H1 (cell line): ENCODE measurements at regions not wholly inside any gene's neighbourhood (a gene's known extent, or its start where the extent isn't known, plus 50 kb on each side); places are given as distances from the start of the nearest gene placed in this dataset.

Experiments used
- CTCF ChIA-PET: fragments of 300-600 bp; sonication (Branson Sonifier 250); formaldehyde crosslinking; loops from one replicate; lab custom pipeline; 2021; ENCODE audit not compliant: partially characterized antibody; lab: Charles Lee
- POLR2A ChIA-PET: fragments of 300-600 bp; sonication (Branson Sonifier 250); formaldehyde crosslinking; loops from one replicate; lab custom pipeline; 2021; ENCODE audit warnings: inconsistent platforms; ENCODE audit not compliant: partially characterized antibody; lab: Charles Lee
- DNase-seq, 2 experiments: peaks; one replicate each; pipeline versions ENCODE4 v3.0.0 to v3.0.0-alpha.2; 2010 to 2022; ENCODE audit warnings: low spot score in 2 of 2, low read depth in 1 of 2, mixed read lengths in 1 of 2
- FAIRE-seq: peaks from 2 replicates; lab custom pipeline; 2011; peaks lifted over from hg19 to GRCh38; lab: Jason Lieb, UNC
- H2AFZ ChIP-seq: 2 replicates; pipeline ENCODE4 v1.8.1; 2012; ENCODE audit warnings: low read length, inconsistent platforms
- H2AK5ac ChIP-seq: 2 replicates; pipeline ENCODE4 v1.6.1; 2013; ENCODE audit warnings: low read depth, low read length
- H2BK120ac ChIP-seq: replicated peaks from 2 replicates; pipeline ENCODE3; 2013; ENCODE audit warnings: low read depth, low read length, inconsistent platforms
- H2BK12ac ChIP-seq: 2 replicates; pipeline ENCODE4 v1.6.1; 2013; ENCODE audit warnings: low read depth, low read length
- H2BK15ac ChIP-seq: 2 replicates; pipeline ENCODE4 v1.6.1; 2013; ENCODE audit warnings: low read length
- H2BK20ac ChIP-seq: 2 replicates; pipeline ENCODE4 v1.6.1; 2013; ENCODE audit warnings: low read length
- H2BK5ac ChIP-seq: 2 replicates; pipeline ENCODE4 v1.6.1; 2013; ENCODE audit warnings: low read depth, low read length
- H3K14ac ChIP-seq: 2 replicates; pipeline ENCODE4 v1.6.1; 2013; ENCODE audit warnings: inconsistent platforms; ENCODE audit not compliant: insufficient read length
- H3K18ac ChIP-seq: 2 replicates; pipeline ENCODE4 v1.6.1; 2013; ENCODE audit warnings: low read length; ENCODE audit errors: extremely low read depth
- H3K23ac ChIP-seq: 2 replicates; pipeline ENCODE4 v1.6.1; 2013; ENCODE audit warnings: inconsistent platforms; ENCODE audit not compliant: insufficient read length
- H3K23me2 ChIP-seq: 2 replicates; pipeline ENCODE4 v1.6.1; 2013; ENCODE audit warnings: low read depth, low read length
- H3K27ac ChIP-seq: 2 replicates; pipeline ENCODE4 v1.6.1; 2011; ENCODE audit warnings: low read depth, low read length, inconsistent platforms
- H3K27me3 ChIP-seq, 4 experiments: replicated peaks in 1 of 4; 1 replicate in 1 of 4; 2 replicates in 3 of 4; pipeline versions ENCODE4 v1.6.1 to v1.8.1; 2011 to 2013; ENCODE audit warnings: low read length in 3 of 4, mild to moderate bottlenecking in 3 of 4, inconsistent platforms in 2 of 4, mixed read lengths in 2 of 4, moderate library complexity in 1 of 4; ENCODE audit not compliant: control insufficient read depth in 3 of 4, insufficient read depth in 3 of 4; ENCODE audit errors: extremely low read depth in 1 of 4
- H3K36me3 ChIP-seq, 4 experiments: 2 replicates each; pipeline versions ENCODE4 v1.6.1 to v1.8.1; 2011 to 2013; ENCODE audit warnings: mild to moderate bottlenecking in 4 of 4, low read length in 3 of 4, moderate library complexity in 2 of 4, control low read depth in 1 of 4, inconsistent platforms in 1 of 4; ENCODE audit not compliant: insufficient read depth in 4 of 4, control insufficient read depth in 2 of 4
- H3K4ac ChIP-seq: replicated peaks from 2 replicates; pipeline ENCODE3; 2013; ENCODE audit warnings: low read length, low read depth, mixed read lengths, inconsistent platforms; ENCODE audit not compliant: insufficient read length
- H3K4me1 ChIP-seq, 4 experiments: replicated peaks in 1 of 4; 1 replicate in 1 of 4; 2 replicates in 3 of 4; pipeline versions ENCODE4 v1.6.1 to v1.8.1; 2011 to 2013; ENCODE audit warnings: low read length in 3 of 4, inconsistent platforms in 2 of 4, mixed read lengths in 1 of 4; ENCODE audit not compliant: insufficient read depth in 4 of 4, control insufficient read depth in 3 of 4
- H3K4me2 ChIP-seq, 2 experiments: 2 replicates each; pipeline versions ENCODE4 v1.6.1 to v1.8.1; 2011 to 2013; ENCODE audit warnings: low read depth in 2 of 2, low read length in 2 of 2, control low read depth in 1 of 2, inconsistent platforms in 1 of 2, mild to moderate bottlenecking in 1 of 2; ENCODE audit not compliant: insufficient read depth in 1 of 2
- H3K4me3 ChIP-seq, 4 experiments: fragments of 200-600, 300-600 bp in 1 of 4; sonication (generic), shearing (Covaris generic), sonication (Bioruptor Twin) in 1 of 4; 2 replicates each; pipeline versions ENCODE4 v1.5.1 to v1.8.1; 2011 to 2016; ENCODE audit warnings: low read length in 4 of 4, low read depth in 3 of 4, control low read depth in 2 of 4, inconsistent platforms in 2 of 4, mild to moderate bottlenecking in 2 of 4, mixed read lengths in 1 of 4, moderate library complexity in 1 of 4; ENCODE audit not compliant: insufficient read depth in 2 of 4; ENCODE audit errors: extremely low read depth in 1 of 4
- H3K56ac ChIP-seq: replicated peaks from 2 replicates; pipeline ENCODE3; 2013; ENCODE audit warnings: low read depth, mild to moderate bottlenecking, mixed read lengths, low read length, inconsistent platforms; ENCODE audit not compliant: insufficient read length
- H3K79me1 ChIP-seq: 2 replicates; pipeline ENCODE4 v1.6.1; 2013; ENCODE audit warnings: low read depth, low read length, control low read depth
- H3K79me2 ChIP-seq, 2 experiments: 2 replicates each; pipeline versions ENCODE4 v1.6.1 to v1.8.1; 2012 to 2013; ENCODE audit warnings: low read length in 2 of 2, mild to moderate bottlenecking in 2 of 2, inconsistent platforms in 1 of 2; ENCODE audit not compliant: insufficient read depth in 2 of 2, control insufficient read depth in 1 of 2
- H3K9ac ChIP-seq, 4 experiments: replicated peaks in 1 of 4; 1 replicate in 1 of 4; 2 replicates in 3 of 4; pipeline versions ENCODE4 v1.6.1 to v1.8.1; 2011 to 2013; ENCODE audit warnings: low read depth in 3 of 4, low read length in 3 of 4, control low read depth in 2 of 4, mild to moderate bottlenecking in 2 of 4, moderate library complexity in 2 of 4, inconsistent platforms in 1 of 4; ENCODE audit errors: extremely low read depth in 1 of 4
- H3K9me3 ChIP-seq, 2 experiments: 2 replicates each; pipeline versions ENCODE4 v1.6.1 to v1.8.1; 2012 to 2013; ENCODE audit warnings: mild to moderate bottlenecking in 2 of 2, moderate library complexity in 2 of 2, control low read depth in 1 of 2, inconsistent platforms in 1 of 2, low read depth in 1 of 2, low read length in 1 of 2, mixed read lengths in 1 of 2; ENCODE audit not compliant: insufficient read depth in 2 of 2
- H4K20me1 ChIP-seq, 2 experiments: replicated peaks in 1 of 2; 2 replicates each; pipeline versions ENCODE3 to v1.8.1; 2011 to 2013; ENCODE audit warnings: inconsistent platforms in 2 of 2, low read length in 2 of 2, mild to moderate bottlenecking in 1 of 2; ENCODE audit not compliant: insufficient read depth in 2 of 2, control insufficient read depth in 1 of 2
- H4K5ac ChIP-seq: 2 replicates; pipeline ENCODE4 v1.6.1; 2013; ENCODE audit warnings: low read length, low read depth, mixed read lengths, inconsistent platforms; ENCODE audit not compliant: insufficient read length
- H4K8ac ChIP-seq: 2 replicates; pipeline ENCODE4 v1.8.0; 2013; ENCODE audit warnings: mild to moderate bottlenecking, moderate library complexity, low read length, inconsistent platforms; ENCODE audit not compliant: insufficient read depth; ENCODE audit errors: extremely low read depth
- H4K91ac ChIP-seq: replicated peaks from 2 replicates; pipeline ENCODE3; 2013; ENCODE audit warnings: low read length, mixed read lengths, inconsistent platforms; ENCODE audit not compliant: insufficient read length
- ATF3 ChIP-seq: IDR thresholded peaks from 2 replicates; pipeline ENCODE4 v1.6.1; 2011; ENCODE audit warnings: low read depth, mild to moderate bottlenecking, low read length; ENCODE audit not compliant: insufficient read depth
- CBX8 ChIP-seq: fragments of 300-800, 300-1000 bp; sonication (generic); IDR thresholded peaks from 2 replicates; pipeline ENCODE4 v1.7.1; 2016; ENCODE audit warnings: low read depth, low read length, borderline replicate concordance
- POLR2AphosphoS5 ChIP-seq: IDR thresholded peaks from 2 replicates; pipeline ENCODE4 v1.6.1; 2011; ENCODE audit warnings: low read depth, low read length
- RBBP5 ChIP-seq: IDR thresholded peaks from 2 replicates; pipeline ENCODE4 v1.7.1; 2012; ENCODE audit warnings: low read depth, mild to moderate bottlenecking, inconsistent platforms, low read length, moderate library complexity, borderline replicate concordance
- SP1 ChIP-seq: IDR thresholded peaks from 2 replicates; pipeline ENCODE4 v1.6.1; 2011; ENCODE audit warnings: low read depth, low read length
- WGBS, 2 experiments: shearing (Covaris generic) in 1 of 2; methylation state at CpG; one replicate each; pipeline versions ENCODE4 v1.1.6 to v1.1.7; 2013 to 2015; ENCODE audit warnings: low lambda C conversion rate in 2 of 2, mixed read lengths in 2 of 2, inconsistent platforms in 1 of 2, low coverage in 1 of 2, missing lambda C conversion rate in 1 of 2; ENCODE audit not compliant: insufficient replicate concordance in 2 of 2, insufficient coverage in 1 of 2, insufficient read length in 1 of 2; ENCODE audit errors: extremely low coverage in 1 of 2, missing lambda C conversion rate in 1 of 2; 5-methylcytosine and 5-hydroxymethylcytosine counted together

- Histone ChIP-seq H3K4me2 (no peak overlapping the region), H2BK5ac (no peak overlapping the region), H3K4ac (no peak overlapping the region), H3K79me1 (no peaks in the 10 kb centered on the region), H3K9me3 (no peaks in the 10 kb centered on the region), H3K14ac (no peak overlapping the region), H3K4me3 (no peak overlapping the region), H2AK5ac (no peak overlapping the region), H2BK20ac (no peak overlapping the region), H3K23me2 (no peaks in the 10 kb centered on the region), H4K5ac (no peak overlapping the region), H2BK12ac (no peak overlapping the region), H4K20me1 (peaks cover 0 to 1% of the 10 kb centered on the region in 2 experiments), H3K27ac (no peak overlapping the region), H2BK120ac (no peak overlapping the region), H4K91ac (no peak overlapping the region), H2BK15ac (no peak overlapping the region), H2AFZ (no peak overlapping the region), H3K18ac (no peak overlapping the region), H3K27me3 (no peaks in the 10 kb centered on the region), H3K9ac (no peak overlapping the region), H3K79me2 (no peaks in the 10 kb centered on the region), H3K36me3 (no peaks in the 10 kb centered on the region), H3K23ac (no peak overlapping the region), H3K56ac (no peak overlapping the region), H4K8ac (no peak overlapping the region), H3K4me1 (no peaks in the 10 kb centered on the region)
- FAIRE-seq (no peak), DNase-seq (no peak)
- ChIA-PET CTCF (interaction anchor here (0.8 kb wide), 1 partner anchor 11 kb away, joined by 5 read pairs; no protein-coding TSS in a partner anchor), POLR2A (no interaction called here)
- TF ChIP-seq CBX8 (no peak), RBBP5 (no peak), POLR2AphosphoS5 (no peak), ATF3 (no peak), SP1 (no peak)
- 83% methylated on average over 1 of the region's 1 CpG; no CpG with 5 or more reads in 1 of the 2 experiments for WGBS, 2 experiments
Observed at GRCh38 chr13:37954191-37954590, 84.6 kb upstream of the TRPC4 start.
